ENCODE measurements at regions not wholly inside any gene's neighbourhood (a gene's known extent, or its start where the extent isn't known, plus 50 kb on each side); places are given as distances from the start of the nearest gene placed in this dataset.

GRCh38 chr2:58494071-58494501 lies 253.0 kb upstream of the FANCL start:
- no peaks in the 10 kb centered on the region for H3K36me3 ChIP-seq (ENCODE audit: control insufficient read depth, insufficient read depth, low read length)
- no peak for TF ChIP-seq CTCF (IDR thresholded peaks at IDR 0.05; ENCODE audit: insufficient read depth, low read length, poor library complexity, severe bottlenecking)
- H3K27me3 ChIP-seq (ENCODE audit: control insufficient read depth, insufficient read depth, low read length): no peaks in the 10 kb centered on the region
- no peak overlapping the region for H3K4me3 ChIP-seq (ENCODE audit: low read depth, low read length)
- DNase-seq (ENCODE audit: low read depth): no peak

- Histone ChIP-seq H3K27me3 (ENCODE audit: control insufficient read depth, insufficient read depth, low read length) (no peaks in the 10 kb centered on the region), H3K36me3 (ENCODE audit: control insufficient read depth, insufficient read depth, low read length) (no peaks in the 10 kb centered on the region), H3K4me3 (ENCODE audit: low read depth, low read length) (no peak overlapping the region)
- TF ChIP-seq CTCF (IDR thresholded peaks at IDR 0.05; ENCODE audit: insufficient read depth, low read length, poor library complexity, severe bottlenecking): no peak
- DNase-seq (ENCODE audit: low read depth): no peak
Measured at GRCh38 chr2:58484629-58485028, 243.5 kb upstream of the FANCL start.

GRCh38 chr2:58484221-58484620 lies 243.1 kb upstream of the FANCL start:
- no peaks in the 10 kb centered on the region for H3K36me3 ChIP-seq (ENCODE audit: control insufficient read depth, insufficient read depth, low read length)
- TF ChIP-seq CTCF (IDR thresholded peaks at IDR 0.05; ENCODE audit: insufficient read depth, low read length, poor library complexity, severe bottlenecking): no peak
- peak; percentile 28 for DNase-seq (ENCODE audit: low read depth)
- H3K27me3 ChIP-seq (ENCODE audit: control insufficient read depth, insufficient read depth, low read length): no peaks in the 10 kb centered on the region
- H3K4me3 ChIP-seq (ENCODE audit: low read depth, low read length): no peak overlapping the region

- TF ChIP-seq CTCF (IDR thresholded peaks at IDR 0.05; ENCODE audit: insufficient read depth, low read length, poor library complexity, severe bottlenecking): no peak
- H3K36me3 ChIP-seq (ENCODE audit: control insufficient read depth, insufficient read depth, low read length): no peaks in the 10 kb centered on the region
- DNase-seq (ENCODE audit: low read depth): no peak
- no peaks in the 10 kb centered on the region for H3K27me3 ChIP-seq (ENCODE audit: control insufficient read depth, insufficient read depth, low read length)
- no peak overlapping the region for H3K4me3 ChIP-seq (ENCODE audit: low read depth, low read length)
Measured at GRCh38 chr2:58483307-58483706, 242.2 kb upstream of the FANCL start.

GRCh38 chr2:58481670-58482069 lies 240.5 kb upstream of the FANCL start:
- no peak overlapping the region for H3K4me3 ChIP-seq (ENCODE audit: low read depth, low read length)
- TF ChIP-seq CTCF (IDR thresholded peaks at IDR 0.05; ENCODE audit: insufficient read depth, low read length, poor library complexity, severe bottlenecking): no peak
- H3K36me3 ChIP-seq (ENCODE audit: control insufficient read depth, insufficient read depth, low read length): no peaks in the 10 kb centered on the region
- H3K27me3 ChIP-seq (ENCODE audit: control insufficient read depth, insufficient read depth, low read length): no peaks in the 10 kb centered on the region
- no peak for DNase-seq (ENCODE audit: low read depth)

GRCh38 chr2:58480141-58480540 lies 239.0 kb upstream of the FANCL start:
- Histone ChIP-seq H3K36me3 (ENCODE audit: control insufficient read depth, insufficient read depth, low read length) (no peaks in the 10 kb centered on the region), H3K27me3 (ENCODE audit: control insufficient read depth, insufficient read depth, low read length) (no peaks in the 10 kb centered on the region), H3K4me3 (ENCODE audit: low read depth, low read length) (no peak overlapping the region)
- DNase-seq (ENCODE audit: low read depth): no peak
- no peak for TF ChIP-seq CTCF (IDR thresholded peaks at IDR 0.05; ENCODE audit: insufficient read depth, low read length, poor library complexity, severe bottlenecking)

Measured in kidney epithelial cell (primary cell).